ENCODE measurements at regions not wholly inside any gene's neighbourhood (a gene's known extent, or its start where the extent isn't known, plus 50 kb on each side); places are given as distances from the start of the nearest gene placed in this dataset.
"Not testable (repeated sequence)": the region's sequence is repeated elsewhere in the genome, so short reads cannot be mapped to it uniquely, and the experiment has no call there.

DNA sequence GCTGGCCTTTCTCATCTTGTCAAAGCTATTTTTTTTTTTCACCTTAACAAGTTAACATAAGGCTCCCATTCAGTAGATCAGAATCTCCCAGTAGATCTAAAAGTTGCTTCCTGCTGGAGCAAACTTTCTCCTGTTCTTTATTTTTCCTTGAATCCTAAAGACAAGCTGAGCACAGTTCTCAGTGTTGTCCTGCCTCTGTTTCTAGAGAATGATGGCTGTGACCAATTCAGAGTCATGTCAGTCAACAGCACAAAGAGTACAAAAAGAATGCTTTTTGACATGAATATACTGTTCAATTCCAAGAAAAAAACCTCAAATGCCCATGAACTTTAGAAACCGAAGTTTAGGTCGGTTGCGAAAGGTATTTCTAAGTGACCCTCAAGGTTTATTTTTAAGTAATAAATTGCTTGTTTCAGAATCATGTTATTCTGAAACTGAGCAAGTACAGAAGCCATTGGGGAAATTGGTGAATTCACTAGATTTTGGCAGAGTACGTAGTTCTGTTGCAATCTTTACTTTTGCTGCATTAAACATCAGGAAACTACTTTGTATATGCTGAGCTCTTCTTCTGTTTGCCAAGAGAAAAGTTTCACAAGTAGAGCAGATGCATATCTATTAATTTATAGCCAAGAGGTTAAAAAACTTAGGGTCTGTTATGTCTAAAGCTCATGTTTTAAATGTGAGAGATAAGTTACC lies 161.7 kb upstream of the RPS23 start:
- no peak for DNase-seq (ENCODE audit: low read depth in 4 of 4, low spot score in 1 of 4)

DNA sequence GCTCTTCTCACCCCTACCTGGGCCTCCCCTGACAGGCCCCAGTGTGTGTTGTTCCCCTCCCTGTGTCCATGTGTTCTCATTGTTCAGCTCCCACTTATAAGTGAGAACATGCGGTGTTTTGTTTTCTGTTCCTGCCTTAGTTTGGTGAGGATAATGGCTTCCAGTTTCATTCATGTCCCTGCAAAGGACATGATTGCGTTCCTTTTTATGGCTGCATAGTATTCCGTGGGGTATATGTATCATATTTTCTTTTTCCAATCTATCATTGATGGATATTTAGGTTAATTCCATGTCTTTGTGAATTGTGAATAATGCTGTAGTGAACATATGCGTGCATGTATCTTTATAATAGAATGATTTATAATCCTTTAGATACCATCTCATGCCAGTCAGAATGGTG lies 159.4 kb upstream of the RPS23 start:
- not testable (repeated sequence) for DNase-seq (ENCODE audit: low read depth in 4 of 4, low spot score in 1 of 4)

DNA sequence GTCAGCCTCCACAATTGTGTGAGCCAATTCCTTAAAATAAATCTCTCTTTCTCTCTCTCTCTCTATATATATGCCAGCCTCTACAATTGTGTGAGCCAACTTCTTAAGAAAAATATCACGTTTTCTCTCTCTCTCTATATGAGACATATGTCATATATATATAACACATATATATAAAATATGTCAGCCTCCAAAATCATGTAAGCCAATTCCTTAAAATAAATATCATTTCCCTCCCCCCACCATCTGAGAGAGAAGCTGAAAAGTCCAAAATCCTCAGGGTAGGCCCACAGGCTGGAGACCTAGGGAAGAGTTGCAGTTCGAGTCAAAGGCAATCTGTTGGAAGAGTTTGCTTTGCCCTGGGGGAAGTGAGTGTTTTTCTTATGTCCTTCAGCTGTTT lies 158.1 kb upstream of the RPS23 start:
- no peak for DNase-seq (ENCODE audit: low read depth in 4 of 4, low spot score in 1 of 4)

GRCh38 chr5:82434696-82435660 lies 156.8 kb upstream of the RPS23 start:
- not testable (repeated sequence) for DNase-seq (ENCODE audit: low read depth in 4 of 4, low spot score in 1 of 4)

DNA sequence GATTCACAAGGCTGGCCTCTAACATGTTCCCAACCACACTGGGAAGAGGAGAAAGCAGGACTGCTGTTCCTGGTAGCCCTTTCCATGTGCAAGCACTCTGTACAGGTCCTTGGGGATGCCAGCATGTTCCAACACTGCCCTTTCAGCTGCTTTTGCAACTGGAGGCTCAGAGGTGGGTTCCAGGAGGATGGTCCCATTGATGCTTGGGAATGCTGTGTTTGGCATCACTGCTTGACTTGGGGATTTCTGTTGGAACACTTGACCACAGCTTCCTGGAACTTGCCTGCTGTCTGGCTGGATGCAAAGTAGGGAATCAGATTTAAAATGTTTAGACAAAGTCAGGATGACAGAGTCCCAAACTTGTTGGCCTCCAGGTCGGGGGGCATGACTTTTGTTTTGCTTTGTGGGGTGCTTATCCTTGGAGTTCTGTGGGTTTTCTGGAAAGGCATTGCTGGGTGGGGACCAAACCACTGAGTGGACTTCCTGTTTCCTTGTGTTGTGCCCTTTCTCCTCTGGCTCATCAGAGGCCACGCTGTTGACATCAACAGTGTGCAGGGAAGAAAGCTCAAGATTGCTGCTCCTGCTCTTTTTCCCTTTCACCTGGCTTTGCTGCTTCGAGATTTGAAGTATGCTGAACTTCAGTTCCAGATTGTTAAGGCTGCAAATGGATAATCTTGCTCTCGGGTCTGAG lies 148.5 kb upstream of the RPS23 start:
- no peak for DNase-seq (ENCODE audit: low read depth in 4 of 4, low spot score in 1 of 4)

GRCh38 chr5:82425591-82425990 lies 147.4 kb upstream of the RPS23 start:
- no peak for DNase-seq (ENCODE audit: low read depth in 4 of 4, low spot score in 1 of 4)

GRCh38 chr5:82424211-82424610 lies 146.1 kb upstream of the RPS23 start:
- DNase-seq (ENCODE audit: low read depth in 4 of 4, low spot score in 1 of 4): no peak

GRCh38 chr5:82422751-82423181 lies 144.6 kb upstream of the RPS23 start:
- DNase-seq (ENCODE audit: low read depth in 4 of 4, low spot score in 1 of 4): no peak

- DNase-seq (ENCODE audit: low read depth in 4 of 4, low spot score in 1 of 4): no peak
Observed at GRCh38 chr5:82422001-82422740, 144.0 kb upstream of the RPS23 start.

DNA sequence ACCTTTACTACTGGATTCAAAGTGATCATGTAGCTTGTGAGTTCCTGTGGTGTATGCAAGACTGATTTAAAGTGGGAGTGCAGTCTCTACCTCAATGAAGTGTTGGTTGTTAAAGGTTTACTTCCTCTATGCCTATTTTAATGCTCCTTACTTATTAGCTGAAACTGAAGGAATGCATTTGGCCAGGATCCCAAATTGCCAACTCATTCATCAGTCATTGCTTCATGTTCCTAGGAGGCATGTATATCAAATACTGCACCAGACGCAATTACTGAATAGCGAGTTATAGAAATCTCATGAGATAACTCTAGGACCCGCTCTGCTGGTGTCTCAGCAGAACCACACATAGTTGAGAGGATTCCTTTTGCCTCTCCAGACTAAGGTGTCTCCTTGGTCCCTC lies 143.0 kb upstream of the RPS23 start:
- no peak for DNase-seq (ENCODE audit: low read depth in 4 of 4, low spot score in 1 of 4)

GRCh38 chr5:82420524-82420923 lies 142.4 kb upstream of the RPS23 start:
- not testable (repeated sequence) for DNase-seq (ENCODE audit: low read depth in 4 of 4, low spot score in 1 of 4)

DNA sequence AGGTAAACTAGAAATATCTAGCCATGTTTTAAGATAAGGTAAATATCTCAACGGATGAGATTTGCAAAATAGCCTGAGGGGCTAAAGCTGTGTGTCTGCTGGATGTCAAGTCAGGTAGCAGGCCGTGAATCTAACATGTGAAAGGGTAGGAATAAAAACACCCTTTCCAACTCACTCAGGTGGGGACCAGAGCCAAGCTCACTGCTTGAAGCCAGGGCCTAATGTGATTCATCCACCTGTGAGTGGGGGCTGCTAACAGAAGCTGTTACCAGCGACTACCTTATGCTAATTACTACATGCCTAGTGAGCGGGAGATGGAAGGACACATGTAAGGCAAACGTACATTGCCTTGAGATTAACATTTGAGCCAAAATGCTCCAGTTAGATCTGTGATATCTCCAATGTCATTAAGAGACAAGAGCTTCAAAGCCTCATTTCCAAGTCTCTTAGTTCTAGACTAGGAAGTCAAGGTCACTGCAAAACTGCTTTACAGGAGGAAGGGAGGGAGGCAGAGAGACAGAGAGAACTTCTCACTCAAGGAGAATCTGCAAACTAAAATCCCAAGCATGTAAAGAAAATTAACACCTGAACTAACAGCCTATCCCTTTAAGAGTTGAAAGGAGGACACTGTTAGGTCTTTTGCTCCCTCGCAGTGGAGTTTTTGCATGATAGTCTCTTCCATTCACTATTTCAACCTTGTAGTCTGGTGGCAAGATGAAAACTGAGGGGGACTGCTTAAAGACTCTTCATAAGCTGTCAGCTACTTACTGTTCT lies 141.6 kb upstream of the RPS23 start:
- no peak for DNase-seq (ENCODE audit: low read depth in 4 of 4, low spot score in 1 of 4)

DNA sequence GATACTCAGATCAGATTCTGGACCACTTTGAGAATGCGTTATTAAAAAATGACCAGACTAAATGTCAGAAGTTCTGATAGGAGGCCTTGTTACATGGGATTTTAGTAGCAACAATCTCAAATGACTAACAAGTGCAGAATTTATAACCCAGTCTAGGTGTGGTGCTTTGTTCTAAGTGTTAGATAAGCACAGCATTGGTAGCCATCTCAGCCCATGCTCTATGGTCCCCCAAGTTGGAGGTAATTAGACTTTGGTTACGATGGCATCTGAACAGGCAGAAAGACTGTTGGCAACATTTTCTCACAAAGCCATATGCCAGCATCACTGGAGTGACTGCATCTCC lies 140.4 kb upstream of the RPS23 start:
- no peak for DNase-seq (ENCODE audit: low read depth in 4 of 4, low spot score in 1 of 4)

GRCh38 chr5:82417776-82418607 lies 139.8 kb upstream of the RPS23 start:
- no peak for DNase-seq (ENCODE audit: low read depth in 4 of 4, low spot score in 1 of 4)

DNA sequence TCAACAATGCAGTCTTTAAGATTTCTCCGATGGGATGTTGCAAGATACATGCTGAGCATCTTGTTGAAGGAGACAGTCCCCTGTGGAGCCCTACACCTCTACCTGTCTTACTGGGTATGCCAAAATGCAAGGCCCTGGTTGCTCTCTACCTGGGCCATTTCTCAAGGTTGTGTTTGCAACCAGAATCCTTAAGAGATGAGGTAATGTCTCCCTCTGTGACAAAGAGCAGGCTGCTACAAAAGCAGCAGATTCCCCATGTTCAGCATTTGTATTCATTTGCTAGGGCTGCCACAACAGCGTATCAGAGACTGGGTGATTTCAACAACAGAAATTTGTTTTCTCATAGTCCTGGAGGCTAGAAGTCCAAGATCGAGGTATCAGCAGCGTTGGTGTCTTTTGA lies 138.4 kb upstream of the RPS23 start:
- DNase-seq (ENCODE audit: low read depth in 4 of 4, low spot score in 1 of 4): no peak

DNA sequence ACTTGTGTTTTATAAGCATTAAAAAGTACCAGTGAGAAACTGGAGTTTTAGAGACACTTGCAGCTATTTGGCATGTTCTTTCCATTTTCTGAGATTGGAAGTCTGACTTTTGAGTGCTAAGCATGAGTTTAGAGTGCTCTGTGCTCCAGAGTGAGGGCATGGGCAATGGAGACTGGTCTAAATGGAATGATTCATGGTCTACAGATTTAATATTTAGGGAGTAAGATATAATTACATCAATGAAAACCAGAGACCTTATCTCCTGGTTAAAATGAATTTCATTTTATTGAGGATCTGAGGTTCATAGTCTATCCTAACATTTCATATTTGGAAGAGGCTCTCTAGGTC lies 135.9 kb upstream of the RPS23 start:
- no peak for DNase-seq (ENCODE audit: low read depth in 4 of 4, low spot score in 1 of 4)

DNA sequence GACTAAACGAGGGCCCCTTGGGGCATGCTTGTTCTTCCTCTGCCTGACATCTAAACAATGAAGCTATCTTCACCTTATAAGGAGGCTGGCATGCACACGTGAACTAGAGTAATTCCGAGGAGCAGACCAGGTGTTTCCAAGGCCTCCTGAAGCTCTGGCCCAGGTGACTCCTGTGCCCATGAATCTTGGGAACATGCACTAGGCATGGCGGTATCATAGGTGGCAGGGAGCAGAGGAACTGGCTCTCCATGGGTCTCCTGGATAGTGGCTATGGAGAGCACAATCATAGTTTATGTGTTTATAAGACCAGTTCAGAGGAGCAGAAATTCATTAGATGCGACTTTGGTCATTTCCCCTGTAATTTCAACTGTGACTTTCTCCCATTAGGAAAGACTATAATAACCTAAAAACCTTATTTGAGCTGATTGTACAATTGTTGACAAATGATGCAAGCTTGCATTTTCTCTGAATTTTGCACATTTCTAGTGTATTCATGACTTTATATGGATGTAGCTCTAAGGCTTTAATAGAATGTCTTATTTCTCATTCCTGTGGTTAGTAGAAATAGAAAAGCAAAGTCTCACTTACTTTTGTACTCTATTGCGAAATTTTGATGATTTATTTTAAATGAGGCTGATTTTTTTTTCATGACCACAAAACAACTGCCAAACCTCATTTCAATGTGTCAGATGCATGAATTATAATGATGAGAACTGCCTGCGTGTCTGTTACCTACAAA lies 135.3 kb upstream of the RPS23 start:
- DNase-seq (ENCODE audit: low read depth in 4 of 4, low spot score in 1 of 4): no peak

DNA sequence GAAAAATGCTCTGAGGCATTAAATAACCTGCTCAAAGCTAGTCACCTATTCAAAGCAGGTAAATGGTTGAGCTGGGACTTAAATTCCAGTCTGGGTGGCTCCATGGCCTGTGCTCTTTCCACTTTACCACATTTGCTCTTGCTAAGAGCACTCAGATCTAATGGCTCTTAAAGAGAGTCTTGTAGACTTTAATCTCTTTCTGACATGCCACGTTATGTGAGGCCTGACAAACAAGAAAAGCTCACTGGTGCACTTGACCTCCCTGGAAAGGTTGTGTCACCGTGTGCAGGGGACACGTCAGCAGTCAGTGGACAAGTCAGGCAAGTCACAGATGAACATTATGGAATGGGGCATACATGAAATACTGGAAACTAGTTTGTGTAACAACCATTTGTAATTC lies 129.9 kb upstream of the RPS23 start:
- no peak for DNase-seq (ENCODE audit: low read depth in 4 of 4, low spot score in 1 of 4)

- DNase-seq (ENCODE audit: low read depth in 4 of 4, low spot score in 1 of 4): no peak
Observed at GRCh38 chr5:82406205-82406773, 128.1 kb upstream of the RPS23 start.

All from stimulated activated CD4-positive, alpha-beta T cell treated with anti-CD3 and anti-CD28 coated beads, Interleukin-1b, Interleukin-23, amount 100 ng/mL, for 24 hours (primary cell).